T-helper 17 cell (primary cell): ENCODE measurements at regions not wholly inside any gene's neighbourhood (a gene's known extent, or its start where the extent isn't known, plus 50 kb on each side); places are given as distances from the start of the nearest gene placed in this dataset.
"Not testable (repeated sequence)": the region's sequence is repeated elsewhere in the genome, so short reads cannot be mapped to it uniquely, and the experiment has no call there.

Source experiments
- ATAC-seq: fragments of 150-1000 bp; cut with Tn5 transposase; 2 replicates; pipeline ENCODE4 v1.10.0; 2021; ENCODE audit warnings: mild to moderate bottlenecking, moderate library complexity
- DNase-seq, 3 donors: peaks; one replicate each; pipeline versions ENCODE4 v3.0.0 to v3.0.0-alpha.2; 2020 to 2021
- H3K9me3 ChIP-seq: one replicate; pipeline ENCODE4 v1.7.0; 2013; ENCODE audit warnings: low read length, mild to moderate bottlenecking; ENCODE audit not compliant: control insufficient read depth, poor library complexity, severe bottlenecking
- H3K27ac Mint-ChIP-seq: one replicate; pipeline ENCODE4 v1.8.0; 2022; ENCODE audit warnings: mild to moderate bottlenecking, moderate library complexity, mixed read lengths
- H3K27me3 Mint-ChIP-seq: one replicate; pipeline ENCODE4 v1.8.0; 2022; ENCODE audit warnings: mixed read lengths
- H3K36me3 Mint-ChIP-seq: one replicate; pipeline ENCODE4 v1.8.0; 2022; ENCODE audit warnings: low read depth, mixed read lengths
- H3K4me1 Mint-ChIP-seq: one replicate; pipeline ENCODE4 v1.8.0; 2022; ENCODE audit warnings: mild to moderate bottlenecking, mixed read lengths
- H3K4me3 Mint-ChIP-seq: one replicate; pipeline ENCODE4 v1.8.0; 2022; ENCODE audit warnings: mild to moderate bottlenecking, moderate library complexity, mixed read lengths

DNA sequence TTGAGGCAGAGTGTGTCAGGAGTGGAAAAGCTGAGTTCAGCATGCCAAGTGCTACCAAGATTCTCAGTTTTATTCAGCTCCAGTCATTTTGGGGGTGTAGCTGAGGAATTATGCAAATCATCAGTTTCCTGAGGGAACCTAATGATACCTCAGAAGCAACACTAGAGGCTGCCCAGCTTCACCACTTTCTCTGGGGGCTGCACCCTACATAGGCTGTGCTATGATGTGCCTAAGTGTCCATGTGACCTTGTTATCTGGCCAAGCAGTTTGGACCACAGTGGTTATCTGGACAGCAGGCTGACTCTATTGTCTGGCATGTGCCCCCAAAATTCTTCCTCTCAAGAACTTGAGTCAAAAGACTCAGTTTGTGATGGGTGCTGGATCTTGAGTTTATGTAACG lies 374.6 kb upstream of the SYNCRIP start:
- Mint-ChIP-seq H3K27ac (no peak overlapping the region), H3K4me3 (no peak overlapping the region), H3K4me1 (no peaks in the 10 kb centered on the region), H3K36me3 (no peaks in the 10 kb centered on the region), H3K27me3 (no peaks in the 10 kb centered on the region)
- H3K9me3 ChIP-seq: no peaks in the 10 kb centered on the region
- DNase-seq: no peak
- ATAC-seq: no peak

DNA sequence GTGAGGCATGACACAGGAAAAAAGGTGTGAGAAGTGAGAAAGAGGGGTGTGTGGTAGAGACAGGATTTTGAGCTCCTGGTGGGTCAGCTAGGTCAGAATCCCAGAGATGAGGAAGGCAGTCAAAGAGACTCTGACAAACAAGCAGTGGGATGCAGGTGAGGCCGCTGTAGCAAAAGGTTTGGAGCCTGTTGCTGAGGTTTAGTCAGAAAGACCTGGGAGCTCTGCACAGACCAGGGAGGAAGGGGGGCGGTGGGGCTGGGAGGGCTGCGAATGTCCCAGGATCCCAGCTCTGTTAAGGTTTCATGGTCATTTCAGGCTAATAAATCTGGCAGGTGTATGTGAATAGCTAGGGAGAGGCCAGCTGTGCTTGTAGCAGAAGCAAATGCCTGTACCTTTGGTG lies 373.9 kb upstream of the SYNCRIP start:
- H3K4me3 Mint-ChIP-seq: no peak overlapping the region
- H3K4me1 Mint-ChIP-seq: no peaks in the 10 kb centered on the region
- no peak overlapping the region for H3K27ac Mint-ChIP-seq
- no peaks in the 10 kb centered on the region for H3K27me3 Mint-ChIP-seq
- H3K36me3 Mint-ChIP-seq: no peaks in the 10 kb centered on the region
- no peaks in the 10 kb centered on the region for H3K9me3 ChIP-seq
- no peak for ATAC-seq
- no peak for DNase-seq

DNA sequence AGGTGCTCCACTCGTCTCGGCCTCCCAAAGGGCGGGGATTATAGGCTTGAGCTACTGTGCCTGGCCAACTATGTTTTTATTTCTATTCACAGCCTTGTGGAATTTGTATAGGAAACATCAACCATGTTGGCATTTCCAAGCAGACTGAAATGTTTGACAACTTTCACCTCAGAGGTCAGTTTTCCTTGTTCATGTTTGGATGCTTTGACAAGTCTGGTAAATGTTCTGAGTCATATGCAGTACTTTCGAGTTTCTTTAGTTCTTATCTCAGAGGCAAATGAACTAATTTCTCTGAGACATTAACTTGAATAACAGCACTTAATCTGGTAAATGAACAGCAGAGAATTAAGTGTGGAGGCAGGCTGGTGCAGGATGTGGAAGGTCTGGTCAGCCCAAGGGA lies 373.4 kb upstream of the SYNCRIP start:
- H3K27me3 Mint-ChIP-seq: no peaks in the 10 kb centered on the region
- no peak for ATAC-seq
- no peaks in the 10 kb centered on the region for H3K9me3 ChIP-seq
- no peak for DNase-seq
- H3K27ac Mint-ChIP-seq: no peak overlapping the region
- H3K4me3 Mint-ChIP-seq: no peak overlapping the region
- H3K36me3 Mint-ChIP-seq: no peaks in the 10 kb centered on the region
- H3K4me1 Mint-ChIP-seq: no peaks in the 10 kb centered on the region

DNA sequence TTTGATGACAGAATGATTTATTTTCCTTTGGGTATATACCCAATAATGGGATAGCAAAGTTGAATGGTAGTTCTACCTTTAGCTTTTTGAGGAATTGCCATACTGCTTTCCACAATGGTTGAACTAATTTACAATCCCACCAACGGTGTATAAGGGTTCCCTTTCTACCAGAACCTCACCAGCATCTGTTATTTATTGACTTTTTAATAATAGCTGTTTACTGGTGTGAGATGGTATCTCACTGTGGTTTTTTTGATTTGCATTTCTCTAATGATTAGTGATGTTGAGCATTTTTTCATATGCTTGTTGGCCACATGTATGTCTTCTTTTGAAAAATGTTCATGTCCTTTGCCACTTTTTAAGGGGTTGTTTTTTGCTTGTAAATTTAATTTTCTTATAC lies 370.3 kb upstream of the SYNCRIP start:
- ATAC-seq, H3K27ac Mint-ChIP-seq, DNase-seq, H3K4me1 Mint-ChIP-seq, H3K36me3 Mint-ChIP-seq, H3K9me3 ChIP-seq, H3K4me3 Mint-ChIP-seq, H3K27me3 Mint-ChIP-seq: not testable (repeated sequence)

DNA sequence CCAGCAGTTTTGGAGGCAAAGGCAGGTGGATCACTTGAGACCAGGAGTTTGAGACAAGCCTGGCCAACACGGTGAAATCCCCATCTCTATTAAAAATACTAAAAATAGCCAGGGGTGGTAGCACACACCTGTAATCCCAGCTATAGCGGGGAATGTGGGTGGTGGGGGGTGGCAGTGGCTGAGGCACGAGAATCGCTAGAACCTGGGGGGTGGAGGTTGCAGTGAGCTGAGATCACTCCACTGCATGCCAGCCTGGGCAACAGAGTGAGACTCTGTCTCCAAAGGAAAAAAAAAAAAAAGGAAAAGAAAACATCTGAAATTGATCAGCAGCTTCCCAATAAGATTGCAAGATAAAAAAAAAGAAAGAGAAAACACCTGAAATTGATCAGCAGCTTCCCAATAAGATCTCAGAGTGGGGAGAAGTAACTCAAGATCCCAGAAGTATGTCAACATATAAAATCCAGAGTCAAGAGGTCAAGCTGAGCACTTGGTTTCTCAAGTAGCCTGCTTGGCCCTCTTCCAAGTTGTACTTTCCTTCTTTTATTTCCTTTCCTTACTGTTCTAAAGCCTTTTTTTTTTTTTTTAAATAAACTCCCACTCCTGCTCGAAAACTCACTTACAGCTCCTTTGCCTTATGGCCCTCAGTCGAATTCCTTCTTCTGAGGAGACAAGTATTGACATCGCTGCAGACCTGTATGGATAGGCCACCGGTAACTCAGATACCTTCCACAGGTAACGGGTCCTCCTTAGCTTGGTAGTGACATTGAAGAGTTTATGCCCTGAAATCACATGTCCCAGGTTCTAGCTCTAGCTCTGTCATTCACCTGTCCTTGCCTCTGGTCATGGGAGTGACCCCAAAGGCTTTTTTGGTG lies 368.5 kb upstream of the SYNCRIP start:
- Mint-ChIP-seq H3K27ac (no peak overlapping the region), H3K36me3 (no peaks in the 10 kb centered on the region), H3K4me1 (no peaks in the 10 kb centered on the region), H3K4me3 (no peak overlapping the region), H3K27me3 (no peaks in the 10 kb centered on the region)
- no peak for ATAC-seq
- DNase-seq: no peak
- H3K9me3 ChIP-seq: no peaks in the 10 kb centered on the region

DNA sequence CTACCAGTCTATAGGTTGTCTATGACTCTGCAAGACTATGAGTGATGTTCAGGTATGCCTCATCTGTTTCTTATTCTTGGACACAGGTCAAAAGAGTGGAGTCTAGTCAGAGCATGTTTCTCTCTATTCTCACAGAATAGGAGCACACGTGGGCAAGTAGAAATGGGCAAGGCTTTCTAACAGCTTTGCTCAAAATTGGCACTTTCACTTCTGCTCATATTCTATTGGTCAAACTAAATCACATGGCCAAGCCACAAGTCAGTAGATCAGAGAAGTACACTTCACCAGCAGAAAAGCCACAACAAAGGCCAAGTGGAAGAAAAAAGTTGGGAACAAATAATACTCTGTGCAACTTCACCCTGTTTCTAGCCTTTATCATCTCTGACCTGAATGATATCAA lies 354.5 kb upstream of the SYNCRIP start:
- ATAC-seq: no peak
- H3K36me3 Mint-ChIP-seq: no peaks in the 10 kb centered on the region
- H3K4me3 Mint-ChIP-seq: no peak overlapping the region

DNA sequence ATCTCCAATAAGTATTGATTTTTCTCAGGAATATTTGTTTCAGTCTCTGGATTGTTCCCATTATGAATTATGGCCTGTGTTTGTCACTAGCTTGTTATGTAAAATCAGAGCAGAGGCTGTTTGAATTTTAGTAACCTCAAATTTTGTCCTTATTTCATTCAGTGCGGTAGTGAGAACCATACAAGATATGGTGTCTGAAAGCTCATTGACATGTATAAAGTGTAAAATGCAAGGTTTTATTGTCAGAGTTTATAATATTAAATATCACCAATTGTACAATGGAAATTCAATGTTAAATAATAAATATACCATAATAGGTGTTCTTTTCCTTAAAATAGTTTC lies 353.3 kb upstream of the SYNCRIP start:
- no peaks in the 10 kb centered on the region for H3K4me1 Mint-ChIP-seq
- H3K36me3 Mint-ChIP-seq: no peaks in the 10 kb centered on the region
- no peaks in the 10 kb centered on the region for H3K9me3 ChIP-seq
- H3K4me3 Mint-ChIP-seq: no peak overlapping the region
- ATAC-seq (no peak), DNase-seq (no peak)
- H3K27ac Mint-ChIP-seq: no peak overlapping the region
- no peaks in the 10 kb centered on the region for H3K27me3 Mint-ChIP-seq

More for the DNA sequence above, 354.5 kb upstream of the SYNCRIP start:
- no peak overlapping the region for H3K27ac Mint-ChIP-seq
- H3K27me3 Mint-ChIP-seq: no peaks in the 10 kb centered on the region
- H3K9me3 ChIP-seq: no peaks in the 10 kb centered on the region
- H3K4me1 Mint-ChIP-seq: no peaks in the 10 kb centered on the region
- no peak for DNase-seq

DNA sequence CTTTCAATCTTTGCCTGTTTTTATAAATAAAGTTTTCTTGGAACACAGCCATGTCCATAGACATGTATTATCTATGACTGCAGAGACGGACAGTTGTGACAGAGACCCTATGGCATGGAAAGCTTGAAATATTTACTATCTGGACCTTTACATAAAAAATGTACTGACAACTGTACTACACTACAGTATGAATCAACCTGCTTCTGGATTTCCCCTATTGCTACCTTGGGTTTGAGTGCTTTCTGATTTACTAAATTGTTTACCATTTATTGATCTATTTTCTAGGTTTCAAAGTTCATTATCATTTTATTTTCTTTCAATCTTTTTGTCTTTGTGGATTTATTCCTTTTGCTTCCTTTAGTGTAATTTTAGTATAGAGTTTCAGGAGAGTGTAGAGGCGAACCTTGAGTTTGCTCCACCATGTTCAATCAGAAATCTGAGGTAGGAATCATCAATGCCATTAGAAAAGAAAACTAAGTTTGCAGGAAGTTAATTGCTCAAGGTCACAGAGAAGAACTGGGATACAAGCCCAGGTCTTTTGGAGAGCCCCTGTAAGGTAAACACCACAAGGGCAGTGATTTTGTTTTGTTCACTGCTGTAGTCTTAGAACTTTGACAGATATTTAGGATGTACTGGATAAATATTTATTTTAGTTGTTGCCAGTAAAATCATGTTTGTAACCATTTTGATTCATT lies 352.8 kb upstream of the SYNCRIP start:
- H3K9me3 ChIP-seq: no peaks in the 10 kb centered on the region
- DNase-seq: no peak
- no peak for ATAC-seq
- no peaks in the 10 kb centered on the region for H3K36me3 Mint-ChIP-seq
- no peaks in the 10 kb centered on the region for H3K27me3 Mint-ChIP-seq
- H3K4me3 Mint-ChIP-seq: no peak overlapping the region
- no peaks in the 10 kb centered on the region for H3K4me1 Mint-ChIP-seq
- no peak overlapping the region for H3K27ac Mint-ChIP-seq

DNA sequence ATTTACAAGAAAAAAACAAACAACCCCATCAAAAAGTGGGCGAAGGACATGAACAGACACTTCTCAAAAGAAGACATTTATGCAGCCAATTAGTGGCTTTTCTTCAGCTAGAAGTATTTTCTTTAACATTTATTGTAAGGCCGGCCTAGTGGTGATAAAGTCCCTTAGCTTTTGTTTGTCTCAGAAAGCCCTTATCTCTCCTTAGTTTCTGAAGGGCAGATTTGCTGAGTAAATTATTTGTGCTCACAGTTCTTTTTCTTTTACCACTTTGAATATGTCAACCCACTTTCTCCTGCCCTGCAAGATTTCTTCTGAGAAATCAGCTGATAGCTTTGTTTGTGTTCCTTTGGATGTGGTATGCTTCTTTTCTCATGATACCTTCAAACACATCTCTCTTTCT lies 344.0 kb upstream of the SYNCRIP start:
- DNase-seq (no peak), ATAC-seq (no peak)
- H3K36me3 Mint-ChIP-seq: no peaks in the 10 kb centered on the region
- no peak overlapping the region for H3K27ac Mint-ChIP-seq
- H3K4me3 Mint-ChIP-seq: no peak overlapping the region
- no peaks in the 10 kb centered on the region for H3K9me3 ChIP-seq
- no peaks in the 10 kb centered on the region for H3K4me1 Mint-ChIP-seq
- no peaks in the 10 kb centered on the region for H3K27me3 Mint-ChIP-seq

DNA sequence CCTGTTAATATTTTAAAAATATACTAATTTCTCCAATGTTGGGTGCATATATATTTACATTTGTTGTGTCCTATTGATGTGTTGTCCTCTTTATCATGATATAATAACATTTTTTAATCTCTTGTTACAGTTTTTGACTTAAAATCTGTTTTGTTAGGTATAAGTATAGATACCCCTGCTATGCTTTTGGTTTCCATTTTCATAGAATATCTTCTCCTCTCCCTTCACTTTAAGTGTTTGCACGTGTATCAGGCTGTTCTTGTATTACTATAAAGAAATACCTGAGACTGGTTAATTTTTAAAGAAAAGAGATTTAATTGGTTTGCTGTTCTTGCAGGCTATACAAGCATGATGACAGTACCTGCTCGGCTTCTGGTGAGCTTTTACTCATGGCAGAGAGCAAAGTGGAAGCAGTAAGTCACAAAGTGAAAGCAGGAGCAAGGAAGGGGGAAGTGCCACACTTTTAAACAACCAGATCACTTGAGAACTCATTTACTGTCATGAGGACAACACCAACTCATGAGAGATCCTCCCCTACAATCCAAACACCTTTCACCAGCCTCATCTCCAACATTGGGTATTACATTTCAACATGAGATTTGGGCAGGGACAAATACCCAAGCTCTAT lies 340.5 kb upstream of the SYNCRIP start:
- no peaks in the 10 kb centered on the region for H3K27me3 Mint-ChIP-seq
- no peak overlapping the region for H3K27ac Mint-ChIP-seq
- H3K4me3 Mint-ChIP-seq: no peak overlapping the region
- no peaks in the 10 kb centered on the region for H3K4me1 Mint-ChIP-seq
- ATAC-seq (no peak), DNase-seq (no peak)
- no peaks in the 10 kb centered on the region for H3K36me3 Mint-ChIP-seq
- H3K9me3 ChIP-seq: no peaks in the 10 kb centered on the region

DNA sequence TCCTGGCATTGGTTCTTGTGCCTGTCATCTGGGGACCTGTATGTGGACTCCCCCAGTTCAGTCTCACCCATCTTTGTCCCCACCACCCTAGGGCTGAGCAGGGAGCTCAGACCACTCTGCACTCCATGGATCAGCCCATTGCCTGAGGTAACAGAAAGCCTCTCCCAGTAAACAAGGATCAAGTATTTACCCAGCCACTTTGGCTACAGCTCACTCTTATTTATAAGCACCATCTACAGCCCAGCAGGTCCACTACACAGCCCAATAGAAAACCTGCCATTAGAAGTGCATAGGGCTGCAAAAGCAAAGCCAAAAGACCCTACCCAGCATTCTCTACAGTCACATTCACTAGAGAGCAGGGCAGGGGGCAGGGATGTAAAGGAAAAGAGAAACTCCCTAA lies 335.0 kb upstream of the SYNCRIP start:
- ATAC-seq: no peak
- no peak overlapping the region for H3K4me3 Mint-ChIP-seq
- H3K27me3 Mint-ChIP-seq: peaks cover 10% of the 10 kb centered on the region
- H3K9me3 ChIP-seq: no peaks in the 10 kb centered on the region
- DNase-seq: no peak
- H3K4me1 Mint-ChIP-seq: no peaks in the 10 kb centered on the region
- H3K27ac Mint-ChIP-seq: no peak overlapping the region
- no peaks in the 10 kb centered on the region for H3K36me3 Mint-ChIP-seq

DNA sequence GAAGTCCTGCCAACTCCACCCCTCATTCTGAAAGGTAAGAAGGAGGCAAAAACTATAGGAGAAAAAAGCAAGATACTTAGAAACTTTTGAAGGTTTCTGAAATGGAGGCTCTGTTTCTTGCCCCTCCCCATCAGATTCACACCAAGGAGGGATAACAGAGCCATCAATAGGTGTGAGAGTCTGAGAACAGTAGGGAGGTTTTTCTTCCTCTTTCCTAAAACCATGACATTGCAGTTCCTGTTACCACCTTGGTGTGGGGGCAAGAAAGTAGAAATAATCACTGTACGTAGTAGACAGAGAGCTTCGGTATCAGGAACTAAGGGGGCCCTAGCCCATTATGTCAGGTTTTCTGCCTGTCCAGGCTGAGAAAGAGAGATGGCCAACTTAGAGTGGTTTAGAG lies 333.3 kb upstream of the SYNCRIP start:
- Mint-ChIP-seq H3K27me3 (peaks cover 10% of the 10 kb centered on the region), H3K36me3 (no peaks in the 10 kb centered on the region), H3K4me3 (no peak overlapping the region), H3K4me1 (no peaks in the 10 kb centered on the region), H3K27ac (no peak overlapping the region)
- H3K9me3 ChIP-seq: no peaks in the 10 kb centered on the region
- no peak for DNase-seq
- no peak for ATAC-seq

DNA sequence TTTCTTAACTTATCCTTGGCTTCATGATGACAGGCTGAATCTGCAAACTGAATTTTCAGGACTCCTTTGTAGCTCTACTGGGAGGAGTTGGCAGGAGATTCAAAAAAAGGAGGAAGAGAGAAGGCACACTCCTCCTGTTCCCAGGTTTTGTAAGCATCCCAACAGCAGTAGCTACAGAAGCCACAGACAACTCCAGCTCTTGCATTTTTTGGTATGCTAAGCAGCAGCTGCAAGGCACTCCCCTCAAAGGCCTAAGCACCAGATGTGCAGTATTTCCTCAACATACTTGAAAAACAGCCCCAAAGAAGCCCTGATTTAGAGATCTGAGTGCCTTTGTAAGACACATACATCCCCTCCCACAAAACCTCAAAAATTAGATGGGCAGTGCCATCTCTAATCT lies 328.6 kb upstream of the SYNCRIP start:
- H3K4me1 Mint-ChIP-seq: no peaks in the 10 kb centered on the region
- H3K27ac Mint-ChIP-seq: no peak overlapping the region
- DNase-seq: no peak
- no peaks in the 10 kb centered on the region for H3K36me3 Mint-ChIP-seq
- H3K27me3 Mint-ChIP-seq: peaks cover 10% of the 10 kb centered on the region
- no peak overlapping the region for H3K4me3 Mint-ChIP-seq
- ATAC-seq: no peak
- H3K9me3 ChIP-seq: no peaks in the 10 kb centered on the region

DNA sequence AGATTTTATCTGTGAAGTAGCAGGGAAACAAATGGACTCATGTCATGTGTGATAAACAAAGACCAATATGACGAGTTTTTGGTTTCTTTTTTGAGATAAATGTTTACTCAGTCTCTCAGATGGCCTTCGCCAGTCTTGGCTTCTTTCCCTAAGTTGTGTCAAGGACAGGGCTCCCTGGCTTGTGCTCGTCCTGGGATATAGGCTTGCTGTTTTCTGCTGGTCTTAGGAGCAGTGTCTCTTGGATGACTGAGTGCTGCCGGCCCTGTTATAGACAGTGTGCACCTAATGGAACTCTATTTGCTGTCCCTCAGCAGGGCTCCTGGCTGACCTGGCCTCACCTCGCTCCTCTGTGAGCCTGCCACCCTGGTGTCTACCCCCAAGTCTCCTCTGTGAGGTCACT lies 324.1 kb upstream of the SYNCRIP start:
- H3K27ac Mint-ChIP-seq: no peak overlapping the region
- DNase-seq (no peak), ATAC-seq (no peak)
- no peaks in the 10 kb centered on the region for H3K9me3 ChIP-seq
- no peaks in the 10 kb centered on the region for H3K4me1 Mint-ChIP-seq
- no peak overlapping the region for H3K4me3 Mint-ChIP-seq
- H3K36me3 Mint-ChIP-seq: no peaks in the 10 kb centered on the region
- no peaks in the 10 kb centered on the region for H3K27me3 Mint-ChIP-seq
